ENCODE measurements at regions not wholly inside any gene's neighbourhood (a gene's known extent, or its start where the extent isn't known, plus 50 kb on each side); places are given as distances from the start of the nearest gene placed in this dataset.

DNA sequence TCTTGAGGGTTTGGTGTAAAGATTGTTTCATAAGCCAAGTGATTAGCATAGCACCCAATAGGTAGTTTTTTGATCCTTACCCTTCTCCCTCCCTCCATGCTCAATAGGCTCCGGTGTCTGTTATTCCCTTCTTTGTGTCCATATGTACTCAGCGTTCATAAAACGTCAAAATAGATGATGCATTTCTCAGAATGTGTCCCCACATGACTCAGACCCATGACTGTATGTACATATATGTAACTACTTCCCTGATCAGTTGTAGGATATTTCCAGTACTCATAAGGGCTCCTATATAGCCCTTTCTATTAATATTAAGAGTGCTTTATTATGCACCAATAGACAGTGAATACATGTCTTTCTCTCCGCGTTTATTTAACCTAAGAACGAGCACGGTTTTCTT, 466.9 kb downstream of the KIF20B start:
- no peak for DNase-seq (ENCODE audit: low read depth)
- TF ChIP-seq, protein P1, sequence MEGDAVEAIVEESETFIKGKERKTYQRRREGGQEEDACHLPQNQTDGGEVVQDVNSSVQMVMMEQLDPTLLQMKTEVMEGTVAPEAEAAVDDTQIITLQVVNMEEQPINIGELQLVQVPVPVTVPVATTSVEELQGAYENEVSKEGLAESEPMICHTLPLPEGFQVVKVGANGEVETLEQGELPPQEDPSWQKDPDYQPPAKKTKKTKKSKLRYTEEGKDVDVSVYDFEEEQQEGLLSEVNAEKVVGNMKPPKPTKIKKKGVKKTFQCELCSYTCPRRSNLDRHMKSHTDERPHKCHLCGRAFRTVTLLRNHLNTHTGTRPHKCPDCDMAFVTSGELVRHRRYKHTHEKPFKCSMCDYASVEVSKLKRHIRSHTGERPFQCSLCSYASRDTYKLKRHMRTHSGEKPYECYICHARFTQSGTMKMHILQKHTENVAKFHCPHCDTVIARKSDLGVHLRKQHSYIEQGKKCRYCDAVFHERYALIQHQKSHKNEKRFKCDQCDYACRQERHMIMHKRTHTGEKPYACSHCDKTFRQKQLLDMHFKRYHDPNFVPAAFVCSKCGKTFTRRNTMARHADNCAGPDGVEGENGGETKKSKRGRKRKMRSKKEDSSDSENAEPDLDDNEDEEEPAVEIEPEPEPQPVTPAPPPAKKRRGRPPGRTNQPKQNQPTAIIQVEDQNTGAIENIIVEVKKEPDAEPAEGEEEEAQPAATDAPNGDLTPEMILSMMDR (IDR thresholded peaks at IDR 0.05; ENCODE audit: low read depth, low read length, missing control alignments): no peak
- no peak overlapping the region for H3K4me3 ChIP-seq (ENCODE audit: low read depth, low read length)

DNA sequence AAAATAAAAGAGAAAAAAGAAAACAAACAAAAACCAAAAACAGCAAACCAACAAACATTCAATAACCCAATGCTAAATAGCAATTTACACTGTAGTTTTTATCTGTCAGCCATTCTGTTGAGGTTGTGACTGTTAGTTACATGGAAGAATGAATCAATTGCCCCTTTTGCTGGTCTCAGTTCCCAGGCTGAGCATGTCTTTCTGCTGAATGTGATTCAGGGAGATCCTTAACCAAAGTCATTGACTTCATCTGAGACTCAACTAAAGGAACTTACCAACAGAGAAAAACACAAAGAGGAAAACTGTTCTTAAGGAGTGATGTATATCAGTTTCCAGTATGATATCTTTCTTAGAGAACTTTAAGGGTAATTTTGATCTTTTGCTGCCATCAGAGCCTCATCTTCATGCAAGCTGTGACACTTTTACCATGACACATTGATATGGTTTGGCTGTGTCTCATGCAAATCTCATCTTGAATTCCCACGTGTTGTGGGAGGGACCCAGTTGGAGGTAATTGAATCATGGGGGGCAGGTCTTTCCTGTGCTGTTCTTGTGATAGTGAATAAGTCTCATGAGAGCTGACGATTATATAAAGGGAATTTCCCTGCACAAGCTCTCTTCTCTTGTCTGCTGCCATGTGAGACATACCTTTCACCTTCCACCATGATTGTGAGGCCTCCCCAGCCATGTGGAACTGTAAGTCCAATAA, 469.8 kb downstream of the KIF20B start:
- H3K4me3 ChIP-seq (ENCODE audit: low read depth, low read length): no peak overlapping the region
- DNase-seq (ENCODE audit: low read depth): no peak
- TF ChIP-seq, protein P1 (IDR thresholded peaks at IDR 0.05; ENCODE audit: low read depth, low read length, missing control alignments): no peak

DNA sequence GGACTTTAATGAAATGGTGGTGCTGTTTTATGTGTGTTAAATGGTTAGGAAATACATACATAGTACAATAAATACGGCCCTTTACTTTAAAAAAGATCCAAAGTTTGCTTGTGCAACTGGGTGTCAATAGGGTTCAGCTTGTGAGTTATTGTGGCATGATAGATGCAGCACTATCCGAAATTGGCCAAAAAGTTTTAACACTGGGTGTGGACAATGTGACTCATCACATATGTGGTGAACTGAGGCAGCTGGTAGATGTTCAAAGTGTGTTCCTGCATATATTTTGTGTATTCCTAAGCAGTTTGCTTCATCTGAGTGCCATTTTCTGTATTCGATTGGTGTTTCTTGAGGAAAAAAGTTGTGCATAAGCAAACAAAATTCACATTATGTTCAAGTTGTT, 473.1 kb downstream of the KIF20B start:
- no peak for DNase-seq (ENCODE audit: low read depth)
- TF ChIP-seq, protein P1 (IDR thresholded peaks at IDR 0.05; ENCODE audit: low read depth, low read length, missing control alignments): no peak
- no peak overlapping the region for H3K4me3 ChIP-seq (ENCODE audit: low read depth, low read length)

DNA sequence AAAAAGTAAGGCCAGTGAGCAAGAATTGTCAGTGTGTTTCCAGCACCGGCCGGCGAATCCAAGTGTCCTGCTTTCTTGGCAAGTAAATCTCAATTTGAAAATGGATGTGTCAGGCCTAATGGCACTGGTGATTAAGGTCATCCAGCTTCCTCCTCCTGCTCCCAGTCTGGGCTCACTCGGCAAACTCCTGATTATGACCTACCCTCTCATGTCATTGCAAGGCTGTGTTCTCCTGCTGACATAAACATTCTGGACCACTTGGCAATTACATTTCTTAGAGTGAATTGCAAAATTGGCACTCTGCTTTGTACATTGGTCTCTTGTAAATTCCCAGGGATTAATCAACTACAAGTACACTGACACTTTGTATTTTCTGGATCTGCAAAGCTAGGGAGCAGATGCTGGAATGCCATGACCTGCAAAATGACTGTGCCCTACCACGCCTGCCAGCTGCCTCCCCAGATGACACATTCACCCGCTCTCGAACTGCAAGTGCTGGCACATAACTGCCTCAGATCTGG, 473.8 kb downstream of the KIF20B start:
- TF ChIP-seq, protein P1 (IDR thresholded peaks at IDR 0.05; ENCODE audit: low read depth, low read length, missing control alignments): no peak
- DNase-seq (ENCODE audit: low read depth): no peak
- no peak overlapping the region for H3K4me3 ChIP-seq (ENCODE audit: low read depth, low read length)

DNA sequence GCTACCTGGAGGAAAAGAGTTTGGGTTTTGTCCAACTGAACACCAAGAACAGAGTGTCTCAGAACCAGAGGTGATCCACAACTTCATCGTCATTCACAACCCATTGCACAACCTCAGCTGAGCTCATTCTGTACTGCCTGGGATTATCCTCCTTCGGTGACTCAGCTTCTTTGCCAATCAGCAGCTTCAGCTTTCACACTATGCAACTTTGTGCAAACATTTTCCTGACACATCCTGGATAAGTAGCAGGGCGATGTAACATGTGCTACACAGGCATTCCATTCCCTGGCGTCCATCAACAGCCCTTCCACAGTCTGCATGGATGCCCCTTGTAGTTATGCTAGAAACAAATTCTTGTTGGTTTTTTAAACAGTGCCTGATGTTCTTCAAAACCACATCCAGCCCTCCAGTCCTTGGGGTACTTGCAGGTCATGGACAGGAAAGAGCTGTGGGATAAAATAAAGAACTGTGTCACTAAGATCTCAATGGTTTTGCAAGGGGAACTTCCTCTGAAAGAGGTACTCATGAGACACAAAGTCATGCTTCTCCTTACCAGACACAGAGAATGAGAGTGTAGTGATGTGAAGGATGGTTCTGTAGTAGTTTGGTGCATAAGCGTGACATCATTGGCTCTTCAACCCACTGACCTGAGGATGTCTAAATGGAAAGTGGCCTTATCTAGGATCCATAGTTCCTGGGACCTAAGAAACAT, 478.5 kb downstream of the KIF20B start:
- no peak for DNase-seq (ENCODE audit: low read depth)
- TF ChIP-seq, protein P1 (IDR thresholded peaks at IDR 0.05; ENCODE audit: low read depth, low read length, missing control alignments): no peak
- no peak overlapping the region for H3K4me3 ChIP-seq (ENCODE audit: low read depth, low read length)

DNA sequence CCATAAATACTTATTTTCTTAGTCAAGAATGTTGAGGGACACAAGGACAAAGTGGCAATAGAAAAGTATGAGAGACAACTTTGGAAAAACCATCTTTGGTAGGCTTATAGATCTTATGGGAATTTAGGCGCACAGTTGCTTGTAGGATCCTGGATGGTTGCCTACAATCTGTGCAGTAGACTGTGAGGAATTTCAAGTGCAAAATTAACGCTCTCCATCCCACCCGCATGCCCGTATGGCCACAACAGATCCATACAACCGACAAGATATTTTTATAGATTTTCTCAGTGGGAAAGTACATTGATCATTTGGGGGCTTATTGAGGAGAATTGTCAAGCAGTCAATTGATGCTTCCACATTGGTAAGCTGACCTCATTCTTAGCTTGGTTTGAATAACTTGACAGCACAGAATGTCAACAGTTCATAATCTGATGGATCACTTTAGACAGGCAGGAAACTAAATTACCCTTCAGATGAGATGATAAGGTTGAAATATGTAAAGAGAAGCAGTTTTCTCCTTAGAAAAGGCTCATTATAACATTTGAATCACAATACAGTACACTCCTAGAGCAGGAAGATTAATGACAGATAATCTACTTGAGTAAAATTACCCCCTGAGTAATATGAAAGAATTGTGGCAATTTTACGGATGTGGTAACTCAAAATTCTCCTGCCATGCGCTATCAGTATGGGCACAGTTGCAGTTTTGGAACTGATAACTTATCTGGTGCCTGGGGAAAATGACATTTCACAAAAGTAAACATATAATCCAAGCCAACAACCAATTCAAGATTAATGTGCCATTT, 479.7 kb downstream of the KIF20B start:
- no peak for DNase-seq (ENCODE audit: low read depth)
- no peak overlapping the region for H3K4me3 ChIP-seq (ENCODE audit: low read depth, low read length)
- TF ChIP-seq, protein P1 (IDR thresholded peaks at IDR 0.05; ENCODE audit: low read depth, low read length, missing control alignments): no peak

All from GM12864 (cell line).